ENCODE measurements at regions not wholly inside any gene's neighbourhood (a gene's known extent, or its start where the extent isn't known, plus 50 kb on each side); places are given as distances from the start of the nearest gene placed in this dataset.

- DNase-seq (ENCODE audit: low read depth in 2 of 2) = no peak
- H3K4me3 ChIP-seq (replicated peaks in 1 of 2; ENCODE audit: low read depth in 2 of 2, low read length in 2 of 2) = no peak overlapping the region
- TF ChIP-seq CTCF (IDR thresholded peaks at IDR 0.05; ENCODE audit: low read depth, low read length) = no peak
Measured at GRCh38 chr9:105171589-105171988, 72.9 kb upstream of the SLC44A1 start.

GRCh38 chr9:105172436-105172835, 72.0 kb upstream of the SLC44A1 start:
- no peak for DNase-seq (ENCODE audit: low read depth in 2 of 2)
- no peak overlapping the region for H3K4me3 ChIP-seq (replicated peaks in 1 of 2; ENCODE audit: low read depth in 2 of 2, low read length in 2 of 2)
- TF ChIP-seq CTCF (IDR thresholded peaks at IDR 0.05; ENCODE audit: low read depth, low read length) = no peak

GRCh38 chr9:105173306-105173705, 71.1 kb upstream of the SLC44A1 start:
- no peak overlapping the region for H3K4me3 ChIP-seq (replicated peaks in 1 of 2; ENCODE audit: low read depth in 2 of 2, low read length in 2 of 2)
- TF ChIP-seq CTCF (IDR thresholded peaks at IDR 0.05; ENCODE audit: low read depth, low read length) = no peak
- no peak for DNase-seq (ENCODE audit: low read depth in 2 of 2)

GRCh38 chr9:105173826-105174225, 70.6 kb upstream of the SLC44A1 start:
- no peak for TF ChIP-seq CTCF (IDR thresholded peaks at IDR 0.05; ENCODE audit: low read depth, low read length)
- DNase-seq (ENCODE audit: low read depth in 2 of 2) = no peak
- no peak overlapping the region for H3K4me3 ChIP-seq (replicated peaks in 1 of 2; ENCODE audit: low read depth in 2 of 2, low read length in 2 of 2)

- no peak for TF ChIP-seq CTCF (IDR thresholded peaks at IDR 0.05; ENCODE audit: low read depth, low read length)
- no peak for DNase-seq (ENCODE audit: low read depth in 2 of 2)
- no peak overlapping the region for H3K4me3 ChIP-seq (replicated peaks in 1 of 2; ENCODE audit: low read depth in 2 of 2, low read length in 2 of 2)
Measured at GRCh38 chr9:105176194-105176593, 68.3 kb upstream of the SLC44A1 start.

GRCh38 chr9:105178076-105178475, 66.4 kb upstream of the SLC44A1 start:
- no peak overlapping the region for H3K4me3 ChIP-seq (replicated peaks in 1 of 2; ENCODE audit: low read depth in 2 of 2, low read length in 2 of 2)
- no peak for TF ChIP-seq CTCF (IDR thresholded peaks at IDR 0.05; ENCODE audit: low read depth, low read length)
- no peak for DNase-seq (ENCODE audit: low read depth in 2 of 2)

GRCh38 chr9:105187781-105188180, 56.7 kb upstream of the SLC44A1 start:
- DNase-seq (ENCODE audit: low read depth in 2 of 2) = peak; percentile 90 to 93
- no peak overlapping the region for H3K4me3 ChIP-seq (replicated peaks in 1 of 2; ENCODE audit: low read depth in 2 of 2, low read length in 2 of 2)
- TF ChIP-seq CTCF (IDR thresholded peaks at IDR 0.05; ENCODE audit: low read depth, low read length) = no peak
